Keratinocyte (primary cell): ENCODE measurements at regions not wholly inside any gene's neighbourhood (a gene's known extent, or its start where the extent isn't known, plus 50 kb on each side); places are given as distances from the start of the nearest gene placed in this dataset.

Source experiments
- DNase-seq: peaks from one replicate; pipeline ENCODE4 v3.0.0-alpha.2; 2011; ENCODE audit warnings: low read depth, missing footprints, low spot score
- FAIRE-seq: peaks from 2 replicates; lab custom pipeline; 2011; peaks lifted over from hg19 to GRCh38; lab: Jason Lieb, UNC
- H2AFZ ChIP-seq: 2 replicates; pipeline ENCODE4 v1.6.0; 2012; ENCODE audit warnings: low read length, control low read depth, inconsistent platforms; ENCODE audit not compliant: control insufficient read depth
- H3K27ac ChIP-seq: 2 replicates; pipeline ENCODE4 v1.5.1; 2011; ENCODE audit warnings: low read length; ENCODE audit not compliant: control insufficient read depth, insufficient read depth
- H3K27me3 ChIP-seq: 3 replicates; pipeline ENCODE4 v1.6.0; 2011; ENCODE audit warnings: low read length; ENCODE audit not compliant: control insufficient read depth, insufficient read depth; ENCODE audit errors: extremely low read depth
- H3K36me3 ChIP-seq, 2 experiments: 2 replicates in 1 of 2; 3 replicates in 1 of 2; pipeline ENCODE4 v1.5.1; 2011; ENCODE audit warnings: low read length in 2 of 2, mild to moderate bottlenecking in 1 of 2; ENCODE audit not compliant: control insufficient read depth in 2 of 2, insufficient read depth in 2 of 2; ENCODE audit errors: extremely low read depth in 1 of 2
- H3K4me1 ChIP-seq: 3 replicates; pipeline ENCODE4 v1.5.1; 2011; ENCODE audit warnings: low read length; ENCODE audit not compliant: control insufficient read depth, insufficient read depth; ENCODE audit errors: extremely low read depth
- H3K4me2 ChIP-seq: 3 replicates; pipeline ENCODE4 v1.6.0; 2011; ENCODE audit warnings: low read depth, low read length; ENCODE audit not compliant: control insufficient read depth, insufficient read depth; ENCODE audit errors: extremely low read depth
- H3K4me3 ChIP-seq, 3 experiments: fragments of 200-600 bp in 1 of 3; sonication (generic) in 1 of 3; 2 replicates in 2 of 3; 3 replicates in 1 of 3; pipeline ENCODE4 v1.5.1; 2011 to 2016; ENCODE audit warnings: low read length in 3 of 3, mild to moderate bottlenecking in 3 of 3, control low read depth in 2 of 3, inconsistent platforms in 1 of 3, low read depth in 1 of 3, mixed read lengths in 1 of 3, mixed run types in 1 of 3, moderate library complexity in 1 of 3; ENCODE audit not compliant: control insufficient read depth in 2 of 3, insufficient read depth in 2 of 3; ENCODE audit errors: extremely low read depth in 1 of 3
- H3K79me2 ChIP-seq: 2 replicates; pipeline ENCODE4 v1.6.0; 2012; ENCODE audit warnings: low read length; ENCODE audit not compliant: control insufficient read depth, insufficient read depth
- H3K9ac ChIP-seq: 3 replicates; pipeline ENCODE4 v1.6.0; 2011; ENCODE audit warnings: low read length; ENCODE audit not compliant: control insufficient read depth, insufficient read depth; ENCODE audit errors: extremely low read depth
- H3K9me1 ChIP-seq: 3 replicates; pipeline ENCODE4 v1.6.0; 2011; ENCODE audit warnings: low read length; ENCODE audit not compliant: control insufficient read depth, insufficient read depth; ENCODE audit errors: extremely low read depth
- H3K9me3 ChIP-seq: 2 replicates; pipeline ENCODE4 v1.5.1; 2012; ENCODE audit warnings: low read depth, low read length; ENCODE audit not compliant: control insufficient read depth
- H4K20me1 ChIP-seq: 3 replicates; pipeline ENCODE4 v1.6.0; 2011; ENCODE audit warnings: low read length; ENCODE audit not compliant: control insufficient read depth, insufficient read depth; ENCODE audit errors: extremely low read depth
- CTCF ChIP-seq, 3 experiments: IDR thresholded peaks in 1 of 3; conservative IDR thresholded peaks in 1 of 3; optimal IDR thresholded peaks in 1 of 3; 2 replicates in 2 of 3; 3 replicates in 1 of 3; pipeline versions ENCODE3 to v1.5.1; 2011; ENCODE audit warnings: low read length in 3 of 3, mild to moderate bottlenecking in 3 of 3, moderate library complexity in 2 of 3, control low read depth in 1 of 3, inconsistent platforms in 1 of 3; ENCODE audit not compliant: insufficient read depth in 2 of 3; ENCODE audit errors: extremely low read depth in 1 of 3
- EZH2 ChIP-seq: IDR thresholded peaks from one replicate; pipeline ENCODE4 v1.6.1; 2012; ENCODE audit warnings: inconsistent platforms, mild to moderate bottlenecking, low read length, moderate library complexity
- dilution Hi-C: fragments of 300-500 bp; cut with MboI; formaldehyde crosslinking; loops from one replicate; pipeline ENCODE4 v1.7.0; 2020; ENCODE audit warnings: low sequenced_read_pairs; ENCODE audit not compliant: extremely low pct_ligation_motif_present

DNA sequence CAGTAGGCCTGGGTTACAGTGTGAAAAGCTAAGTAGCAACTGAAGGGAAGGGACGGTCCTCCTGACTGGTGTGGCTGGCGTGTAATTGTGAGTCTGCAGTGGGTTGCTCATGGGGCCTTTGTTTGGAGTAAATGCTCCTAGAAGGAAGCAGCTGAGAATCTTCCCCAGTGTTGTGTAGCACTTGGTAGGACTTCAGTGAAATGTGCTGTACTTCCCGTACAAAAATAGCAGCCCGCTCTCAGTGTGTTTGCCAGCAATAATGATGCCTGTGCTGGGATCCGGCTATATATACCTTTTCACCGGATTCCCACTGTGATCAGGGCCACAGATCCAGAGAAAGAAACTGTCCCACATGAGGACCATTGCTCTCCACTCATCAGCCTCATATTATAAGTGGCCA, 175.7 kb upstream of the NTM start:
- Histone ChIP-seq H3K27me3 (peaks cover 15% of the 10 kb centered on the region), H3K9ac (no peak overlapping the region), H3K27ac (no peak overlapping the region), H3K79me2 (no peaks in the 10 kb centered on the region), H2AFZ (no peak overlapping the region), H3K36me3 (no peaks in the 10 kb centered on the region), H3K4me1 (peaks cover 8% of the 10 kb centered on the region), H3K9me3 (no peaks in the 10 kb centered on the region), H3K4me3 (no peak overlapping the region), H3K4me2 (no peak overlapping the region), H3K9me1 (no peaks in the 10 kb centered on the region), H4K20me1 (no peaks in the 10 kb centered on the region)
- dilution Hi-C loops = no loop called here
- TF ChIP-seq CTCF (optimal IDR thresholded peaks at IDR 0.05 in 1 of 3, IDR thresholded peaks at IDR 0.05 in 1 of 3, conservative IDR thresholded peaks at IDR 0.05 in 1 of 3; ENCODE audit: extremely low read depth in 1 of 3, insufficient read depth in 2 of 3, low read length in 3 of 3) (no peak), EZH2 (no peak)
- DNase-seq (no peak), FAIRE-seq (no peak)

- no peak for FAIRE-seq
- no peak overlapping the region for H3K27ac ChIP-seq
- peaks cover 4% of the 10 kb centered on the region for H3K4me1 ChIP-seq
- no peaks in the 10 kb centered on the region for H3K36me3 ChIP-seq
- H3K27me3 ChIP-seq = peaks cover 15% of the 10 kb centered on the region
- DNase-seq = no peak
- H3K4me2 ChIP-seq = no peak overlapping the region
- no peak overlapping the region for H2AFZ ChIP-seq
- H3K4me3 ChIP-seq = no peak overlapping the region
- no peaks in the 10 kb centered on the region for H3K9me3 ChIP-seq
- no peaks in the 10 kb centered on the region for H4K20me1 ChIP-seq
- no peaks in the 10 kb centered on the region for H3K79me2 ChIP-seq
- H3K9ac ChIP-seq = no peak overlapping the region
- no peak for TF ChIP-seq CTCF (optimal IDR thresholded peaks at IDR 0.05 in 1 of 3, IDR thresholded peaks at IDR 0.05 in 1 of 3, conservative IDR thresholded peaks at IDR 0.05 in 1 of 3; ENCODE audit: extremely low read depth in 1 of 3, insufficient read depth in 2 of 3, low read length in 3 of 3)
- no peak for TF ChIP-seq EZH2
- dilution Hi-C loops = no loop called here
- no peaks in the 10 kb centered on the region for H3K9me1 ChIP-seq
These were observed 174.5 kb upstream of the NTM start for GRCh38 chr11:131195661-131196517.
